Mucosa of stomach (tissue), 1 donor: ENCODE measurements at regions not wholly inside any gene's neighbourhood (a gene's known extent, or its start where the extent isn't known, plus 50 kb on each side); places are given as distances from the start of the nearest gene placed in this dataset.

Experiments used
- H3K27me3 ChIP-seq: one replicate; pipeline ENCODE4 v1.7.0; 2013; ENCODE audit warnings: mild to moderate bottlenecking, low read length; ENCODE audit not compliant: control insufficient read depth, insufficient read depth
- H3K36me3 ChIP-seq: one replicate; pipeline ENCODE4 v1.7.0; 2013; ENCODE audit warnings: low read length; ENCODE audit not compliant: control insufficient read depth, insufficient read depth
- H3K4me1 ChIP-seq: one replicate; pipeline ENCODE4 v1.7.0; 2013; ENCODE audit warnings: mild to moderate bottlenecking, low read length; ENCODE audit not compliant: control insufficient read depth, insufficient read depth
- H3K4me3 ChIP-seq: one replicate; pipeline ENCODE4 v1.7.0; 2013; ENCODE audit warnings: low read length
- H3K9ac ChIP-seq: one replicate; pipeline ENCODE4 v1.7.0; 2013; ENCODE audit warnings: mild to moderate bottlenecking, low read length, moderate library complexity
- H3K9me3 ChIP-seq: one replicate; pipeline ENCODE4 v1.7.0; 2013; ENCODE audit warnings: mild to moderate bottlenecking, low read length, moderate library complexity; ENCODE audit not compliant: control insufficient read depth
- donor health status: Pancreatic carcinoma.

DNA sequence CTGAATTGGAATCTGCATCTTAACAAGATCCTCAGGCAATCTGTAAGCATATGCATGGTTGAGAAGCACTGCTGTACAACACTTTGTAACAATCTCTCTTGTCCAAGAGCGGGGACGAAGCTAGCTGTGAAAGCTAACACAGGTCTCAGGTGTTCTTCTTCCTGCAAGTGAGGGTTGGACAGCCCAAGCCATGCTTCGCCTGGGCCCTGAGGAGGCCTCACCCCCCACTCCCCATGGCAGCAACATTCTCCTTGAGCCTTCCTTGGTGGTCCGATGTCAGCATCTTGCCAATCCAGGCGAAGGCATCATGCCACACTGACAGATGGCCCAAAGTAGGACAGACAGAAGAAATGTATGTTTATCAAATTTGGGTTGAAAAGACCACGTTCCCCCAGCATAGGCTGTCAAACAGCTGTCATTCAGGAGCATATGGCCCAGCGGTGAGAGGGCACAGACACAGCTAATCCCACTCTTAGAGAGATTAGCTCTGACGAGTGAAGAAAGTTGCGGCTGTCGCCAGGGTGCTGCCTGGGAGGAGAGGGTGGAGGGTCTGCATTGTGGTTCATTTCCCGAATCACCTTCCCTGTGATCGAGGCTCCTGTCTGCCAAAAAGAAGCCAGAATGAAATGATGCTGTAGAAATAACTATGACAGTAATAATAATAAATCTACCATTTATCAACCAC, 344.7 kb downstream of the MYCN start:
- Histone ChIP-seq H3K9me3 (no peaks in the 10 kb centered on the region), H3K36me3 (no peaks in the 10 kb centered on the region), H3K9ac (no peak overlapping the region), H3K27me3 (no peaks in the 10 kb centered on the region), H3K4me1 (no peaks in the 10 kb centered on the region), H3K4me3 (no peak overlapping the region)

DNA sequence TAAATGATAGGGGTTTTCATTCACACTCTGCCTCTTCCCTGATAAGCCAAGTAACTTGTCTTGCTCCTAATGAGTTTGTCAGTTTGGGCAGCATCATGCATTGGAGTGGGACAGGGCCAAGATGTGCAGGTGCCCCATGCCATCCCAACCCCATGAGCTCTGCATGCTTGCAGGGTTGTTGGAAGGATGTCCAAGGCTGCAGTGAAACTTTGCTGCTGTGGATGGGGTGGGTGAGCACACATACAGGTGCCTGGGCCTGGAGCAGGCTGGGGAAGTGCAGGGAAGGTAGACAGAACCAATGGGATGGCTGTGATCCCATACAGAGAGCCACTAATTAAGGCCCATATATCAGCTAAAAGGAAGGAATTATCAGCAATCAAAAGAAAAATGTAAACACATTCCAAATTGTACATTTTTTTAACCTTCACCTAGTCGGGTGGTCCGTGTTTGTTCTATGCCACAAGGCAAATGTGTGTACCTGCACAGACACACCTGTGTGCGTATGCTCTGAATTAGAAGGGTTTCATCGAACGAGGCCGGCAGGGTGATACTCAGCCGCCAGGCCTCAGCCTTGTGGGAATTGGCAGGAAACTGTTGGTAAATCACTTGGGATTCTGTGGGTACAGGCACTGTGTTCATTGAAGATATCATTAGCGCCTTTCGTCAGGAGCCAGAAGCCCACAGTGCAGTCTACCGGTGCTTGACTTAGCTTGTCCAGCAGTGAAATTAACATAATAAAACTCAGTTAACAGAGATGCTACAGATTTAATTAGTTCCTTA, 342.9 kb downstream of the MYCN start:
- Histone ChIP-seq H3K4me3 (no peak overlapping the region), H3K9me3 (no peaks in the 10 kb centered on the region), H3K27me3 (no peaks in the 10 kb centered on the region), H3K9ac (no peak overlapping the region), H3K4me1 (no peaks in the 10 kb centered on the region), H3K36me3 (no peaks in the 10 kb centered on the region)

- no peak overlapping the region for H3K9ac ChIP-seq
- no peaks in the 10 kb centered on the region for H3K36me3 ChIP-seq
- H3K27me3 ChIP-seq = no peaks in the 10 kb centered on the region
- no peak overlapping the region for H3K4me3 ChIP-seq
- no peaks in the 10 kb centered on the region for H3K9me3 ChIP-seq
- H3K4me1 ChIP-seq = no peaks in the 10 kb centered on the region
These were observed 342.2 kb downstream of the MYCN start for GRCh38 chr2:16282511-16282910.

GRCh38 chr2:16281451-16282335, 341.3 kb downstream of the MYCN start:
- Histone ChIP-seq H3K36me3 (no peaks in the 10 kb centered on the region), H3K9me3 (no peaks in the 10 kb centered on the region), H3K9ac (no peak overlapping the region), H3K4me1 (no peaks in the 10 kb centered on the region), H3K27me3 (no peaks in the 10 kb centered on the region), H3K4me3 (no peak overlapping the region)

DNA sequence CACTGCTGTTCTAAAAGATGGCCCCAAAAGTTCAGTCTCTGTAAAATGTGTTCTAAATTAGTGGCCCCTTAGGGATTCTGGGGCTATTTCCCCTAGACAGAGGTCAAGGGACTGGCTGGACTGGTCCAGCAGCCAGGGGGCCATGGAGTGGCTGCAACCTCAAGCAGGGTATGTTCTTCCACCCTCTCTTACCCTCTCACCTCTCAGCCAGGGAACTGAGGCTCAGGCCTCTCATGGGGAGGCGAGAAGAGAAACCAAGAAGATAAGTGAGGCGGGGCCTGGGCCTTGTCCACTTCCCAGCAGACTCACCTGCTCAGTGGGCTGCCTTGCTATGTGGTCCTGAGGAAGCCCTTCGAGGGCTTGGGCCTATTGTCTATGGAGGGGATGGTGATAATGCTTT, 339.7 kb downstream of the MYCN start:
- H3K9me3 ChIP-seq = no peaks in the 10 kb centered on the region
- H3K4me3 ChIP-seq = no peak overlapping the region
- H3K9ac ChIP-seq = no peak overlapping the region
- H3K27me3 ChIP-seq = no peaks in the 10 kb centered on the region
- H3K36me3 ChIP-seq = no peaks in the 10 kb centered on the region
- no peaks in the 10 kb centered on the region for H3K4me1 ChIP-seq

DNA sequence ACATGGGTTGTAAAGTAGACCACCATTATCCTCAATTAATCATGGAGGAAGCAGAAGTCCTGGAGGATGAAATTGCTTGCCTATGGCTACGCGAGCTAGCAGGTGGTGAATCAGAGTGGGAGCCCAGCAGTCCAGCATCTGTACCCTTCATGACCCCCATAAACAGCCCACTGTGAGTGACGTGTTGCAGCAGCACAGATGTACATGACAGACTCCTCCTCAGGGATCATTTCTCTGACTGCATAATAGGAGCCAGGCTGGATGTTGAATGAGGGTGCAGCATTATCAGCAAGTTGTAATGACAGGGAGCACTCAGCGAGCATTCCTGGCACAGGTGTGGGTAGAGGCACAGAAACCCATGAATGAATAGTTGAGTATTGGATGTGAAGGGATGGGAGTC, 339.3 kb downstream of the MYCN start:
- H3K4me3 ChIP-seq = no peak overlapping the region
- no peaks in the 10 kb centered on the region for H3K4me1 ChIP-seq
- no peaks in the 10 kb centered on the region for H3K36me3 ChIP-seq
- no peak overlapping the region for H3K9ac ChIP-seq
- H3K27me3 ChIP-seq = no peaks in the 10 kb centered on the region
- H3K9me3 ChIP-seq = no peaks in the 10 kb centered on the region

- H3K4me3 ChIP-seq = no peak overlapping the region
- H3K27me3 ChIP-seq = no peaks in the 10 kb centered on the region
- H3K9me3 ChIP-seq = no peaks in the 10 kb centered on the region
- no peaks in the 10 kb centered on the region for H3K4me1 ChIP-seq
- H3K36me3 ChIP-seq = no peaks in the 10 kb centered on the region
- H3K9ac ChIP-seq = no peak overlapping the region
These were observed 338.8 kb downstream of the MYCN start for GRCh38 chr2:16279201-16279570.

GRCh38 chr2:16278421-16279200, 338.3 kb downstream of the MYCN start:
- H3K9ac ChIP-seq = no peak overlapping the region
- no peaks in the 10 kb centered on the region for H3K9me3 ChIP-seq
- H3K36me3 ChIP-seq = no peaks in the 10 kb centered on the region
- H3K4me3 ChIP-seq = no peak overlapping the region
- H3K27me3 ChIP-seq = no peaks in the 10 kb centered on the region
- no peaks in the 10 kb centered on the region for H3K4me1 ChIP-seq

GRCh38 chr2:16277117-16277516, 336.8 kb downstream of the MYCN start:
- no peaks in the 10 kb centered on the region for H3K27me3 ChIP-seq
- H3K4me3 ChIP-seq = no peak overlapping the region
- no peaks in the 10 kb centered on the region for H3K4me1 ChIP-seq
- no peaks in the 10 kb centered on the region for H3K36me3 ChIP-seq
- no peak overlapping the region for H3K9ac ChIP-seq
- no peaks in the 10 kb centered on the region for H3K9me3 ChIP-seq

DNA sequence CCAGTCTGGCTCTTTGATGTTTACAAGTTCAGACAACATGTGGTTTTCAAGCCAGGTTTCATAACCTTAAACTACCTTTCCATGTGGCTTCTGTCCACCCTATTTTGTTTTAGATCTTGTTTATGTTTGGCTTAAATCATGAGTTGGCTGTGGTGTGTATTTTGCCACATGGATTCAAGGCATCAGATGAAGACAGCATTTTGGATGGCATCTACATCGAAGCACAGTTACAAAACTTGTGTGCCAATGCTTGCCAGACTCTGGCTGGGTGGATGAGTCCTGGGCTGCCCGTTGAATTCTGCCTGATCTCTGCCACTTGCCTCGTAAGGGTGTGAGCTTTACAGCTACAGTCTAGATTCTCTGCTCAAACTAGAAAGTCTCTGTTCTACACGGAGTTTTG, 335.3 kb downstream of the MYCN start:
- Histone ChIP-seq H3K27me3 (no peaks in the 10 kb centered on the region), H3K4me3 (no peak overlapping the region)

DNA sequence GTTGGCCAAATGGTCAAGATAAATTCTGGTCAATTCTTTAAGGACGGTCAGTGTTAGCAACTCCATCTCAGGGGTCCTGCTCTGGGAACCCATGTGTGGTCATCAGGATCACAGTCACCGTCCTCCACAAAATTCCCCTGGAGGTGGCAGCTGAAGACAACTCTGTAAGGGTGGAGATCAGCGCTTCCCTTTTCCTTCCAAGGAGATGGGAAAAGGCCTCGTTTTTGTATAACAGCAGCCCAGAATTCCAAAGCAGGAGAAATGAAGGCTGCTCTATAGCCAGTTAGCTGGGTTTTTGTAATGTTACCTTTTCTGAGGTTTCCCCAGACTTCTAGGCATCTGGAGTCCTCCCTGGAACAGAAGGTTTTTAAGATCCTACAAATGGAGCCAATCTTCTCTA, 334.8 kb downstream of the MYCN start:
- H3K4me1 ChIP-seq = no peaks in the 10 kb centered on the region
- no peak overlapping the region for H3K9ac ChIP-seq
- no peaks in the 10 kb centered on the region for H3K27me3 ChIP-seq
- H3K9me3 ChIP-seq = no peaks in the 10 kb centered on the region
- H3K4me3 ChIP-seq = no peak overlapping the region
- no peaks in the 10 kb centered on the region for H3K36me3 ChIP-seq

More for the DNA sequence above, 335.3 kb downstream of the MYCN start:
- Histone ChIP-seq H3K4me1 (no peaks in the 10 kb centered on the region), H3K36me3 (no peaks in the 10 kb centered on the region), H3K9ac (no peak overlapping the region), H3K9me3 (no peaks in the 10 kb centered on the region)
